GM23338 (cell line): ENCODE measurements at regions not wholly inside any gene's neighbourhood (a gene's known extent, or its start where the extent isn't known, plus 50 kb on each side); places are given as distances from the start of the nearest gene placed in this dataset.

Experiments used
- ATAC-seq: fragments of 200-7000 bp; cut with Tn5 transposase; 3 replicates; pipeline ENCODE4 v1.9.1; 2020
- DNase-seq: peaks from one replicate; pipeline ENCODE4 v3.0.0-alpha.2; 2015; ENCODE audit warnings: low spot score
- H2AFZ ChIP-seq: fragments of 200-600 bp; sonication (generic); 2 replicates; pipeline ENCODE4 v1.8.0; 2016; ENCODE audit warnings: antibody characterized with exemption, mild to moderate bottlenecking, moderate library complexity
- H3F3A ChIP-seq: fragments of 200-600 bp; sonication (generic); replicated peaks from 2 replicates; pipeline ENCODE4 v1.8.0; 2017; ENCODE audit warnings: antibody characterized with exemption, mixed run types, low read depth
- H3K27ac ChIP-seq: fragments of 200-600 bp; sonication (generic); 2 replicates; pipeline ENCODE4 v1.6.1; 2016; ENCODE audit warnings: low read depth
- H3K27me3 ChIP-seq: fragments of 200-600 bp; sonication (generic); 2 replicates; pipeline ENCODE4 v1.8.0; 2016; ENCODE audit warnings: mild to moderate bottlenecking, mixed run types, moderate library complexity; ENCODE audit not compliant: insufficient read depth
- H3K36me3 ChIP-seq: fragments of 200-600 bp; sonication (generic); 2 replicates; pipeline ENCODE4 v1.8.0; 2016; ENCODE audit warnings: mild to moderate bottlenecking; ENCODE audit not compliant: insufficient read depth
- H3K4me1 ChIP-seq: fragments of 200-600 bp; sonication (generic); 2 replicates; pipeline ENCODE4 v1.8.0; 2016; ENCODE audit warnings: mild to moderate bottlenecking, moderate library complexity; ENCODE audit not compliant: insufficient read depth
- H3K4me2 ChIP-seq: fragments of 200-600 bp; sonication (generic); 2 replicates; pipeline ENCODE4 v1.7.1; 2017; ENCODE audit warnings: mixed run types
- H3K4me3 ChIP-seq: fragments of 200-600 bp; sonication (generic); 2 replicates; pipeline ENCODE4 v1.6.1; 2016; ENCODE audit warnings: mixed run types
- H3K79me2 ChIP-seq: fragments of 200-600 bp; sonication (generic); replicated peaks from 2 replicates; pipeline ENCODE4 v1.8.0; 2017; ENCODE audit warnings: mild to moderate bottlenecking; ENCODE audit not compliant: insufficient read depth
- H3K9me2 ChIP-seq: fragments of 200-600 bp; sonication (generic); 2 replicates; pipeline ENCODE4 v1.8.0; 2017; ENCODE audit not compliant: insufficient read depth
- H4K20me1 ChIP-seq: fragments of 200-600 bp; sonication (generic); replicated peaks from 2 replicates; pipeline ENCODE4 v1.8.0; 2017; ENCODE audit warnings: mild to moderate bottlenecking; ENCODE audit not compliant: insufficient read depth
- H3K27ac Mint-ChIP-seq: 2 replicates; pipeline ENCODE4 v1.8.0; 2020; ENCODE audit warnings: inconsistent platforms, mild to moderate bottlenecking, moderate library complexity, mixed read lengths
- H3K27me3 Mint-ChIP-seq: 3 replicates; pipeline ENCODE4 v1.8.0; 2022; ENCODE audit warnings: low read depth, mild to moderate bottlenecking, moderate library complexity, mixed read lengths, inconsistent platforms; ENCODE audit not compliant: insufficient read depth, poor library complexity
- H3K36me3 Mint-ChIP-seq: 3 replicates; pipeline ENCODE4 v1.8.0; 2021; ENCODE audit warnings: low read depth, mild to moderate bottlenecking, inconsistent platforms, moderate library complexity, mixed read lengths
- H3K4me1 Mint-ChIP-seq: 3 replicates; pipeline ENCODE4 v1.8.0; 2020; ENCODE audit warnings: mild to moderate bottlenecking, inconsistent platforms, mixed read lengths
- H3K4me3 Mint-ChIP-seq: 3 replicates; pipeline ENCODE4 v1.8.0; 2021; ENCODE audit warnings: moderate library complexity, mild to moderate bottlenecking, inconsistent platforms, mixed read lengths
- H3K9me3 Mint-ChIP-seq: 3 replicates; pipeline ENCODE4 v1.8.0; 2020; ENCODE audit warnings: moderate library complexity, mild to moderate bottlenecking, inconsistent platforms, mixed read lengths
- CREB1 ChIP-seq: fragments of 250-450 bp; sonication (Bioruptor Pico); IDR thresholded peaks from 2 replicates; pipeline ENCODE4 v1.5.0; 2020; ENCODE audit warnings: low read depth, mild to moderate bottlenecking, moderate library complexity
- ETS1 ChIP-seq: IDR thresholded peaks from 2 replicates; pipeline ENCODE4 v1.6.1; 2016; ENCODE audit warnings: antibody characterized with exemption
- JUNB ChIP-seq: IDR thresholded peaks from one replicate; pipeline ENCODE4 v1.6.1; 2016; ENCODE audit warnings: antibody characterized with exemption; ENCODE audit not compliant: unreplicated experiment
- STAT1 ChIP-seq: IDR thresholded peaks from one replicate; pipeline ENCODE4 v1.6.1; 2016; ENCODE audit warnings: antibody characterized with exemption; ENCODE audit not compliant: unreplicated experiment
- ZNF114 ChIP-seq: fragments of 250-450 bp; sonication (Bioruptor Pico); IDR thresholded peaks from 2 replicates; pipeline ENCODE4 v1.5.0; 2020; ENCODE audit warnings: mild to moderate bottlenecking, moderate library complexity
- ZNF331 ChIP-seq: fragments of 250-450 bp; sonication (Bioruptor Pico); IDR thresholded peaks from 2 replicates; pipeline ENCODE4 v1.5.0; 2020; ENCODE audit warnings: low read depth, mild to moderate bottlenecking, moderate library complexity
- ZNF462 ChIP-seq: fragments of 250-450 bp; sonication (Bioruptor Pico); IDR thresholded peaks from 2 replicates; pipeline ENCODE4 v1.5.0; 2020; ENCODE audit warnings: mild to moderate bottlenecking, moderate library complexity
- TF ChIP-seq, protein P1 (sequence below): IDR thresholded peaks from one replicate; pipeline ENCODE4 v1.6.1; 2018; ENCODE audit warnings: antibody characterized with exemption; ENCODE audit not compliant: unreplicated experiment

DNA sequence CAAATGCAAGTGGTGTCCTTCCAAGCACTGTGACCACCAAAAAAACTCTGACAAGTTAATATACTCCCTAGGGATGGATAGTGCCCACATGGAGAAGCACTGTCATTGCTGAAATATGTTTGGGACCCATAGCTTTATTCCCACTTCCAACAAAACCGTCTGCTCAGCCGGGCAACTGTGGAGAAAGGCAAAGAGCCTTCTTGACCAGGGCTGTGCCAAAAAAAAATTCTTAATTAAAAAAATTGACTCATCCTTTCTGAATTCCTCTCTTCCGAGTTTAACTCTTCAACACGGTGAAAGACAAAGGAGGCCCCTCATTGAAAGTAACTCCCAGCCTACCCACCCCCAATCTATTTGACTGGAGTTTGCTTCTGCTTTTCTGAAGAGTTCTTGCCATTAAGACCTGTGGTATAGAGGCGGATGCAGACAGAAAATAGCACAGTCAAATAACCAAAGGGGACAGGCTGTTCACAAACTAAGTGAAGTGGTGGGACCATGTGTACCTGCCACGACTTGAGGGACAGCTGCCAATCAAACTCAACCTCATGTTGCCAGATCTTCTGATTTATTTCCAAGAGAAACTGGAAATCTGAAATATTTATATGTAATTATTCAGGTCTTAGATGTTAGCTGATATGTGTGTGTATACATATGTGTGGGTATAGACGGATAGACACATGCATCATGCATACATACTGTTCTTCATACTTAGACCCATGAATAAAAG is 135.4 kb upstream of the PFN2 start (continued):
- TF ChIP-seq ZNF462 (CRISPR knock-in tag) = no peak
- no peak for TF ChIP-seq ZNF331 (CRISPR knock-in tag)
- TF ChIP-seq JUNB = no peak
- TF ChIP-seq ETS1 = no peak

- Mint-ChIP-seq H3K27ac (no peak overlapping the region), H3K36me3 (no peaks in the 10 kb centered on the region), H3K4me3 (no peak overlapping the region), H3K27me3 (no peaks in the 10 kb centered on the region), H3K9me3 (peaks cover 5% of the 10 kb centered on the region; the same call in 2 of the 3 replicates), H3K4me1 (peaks cover 23% of the 10 kb centered on the region)
- H3F3A ChIP-seq = no peaks in the 10 kb centered on the region
- H2AFZ ChIP-seq = no peak overlapping the region
- H3K4me3 ChIP-seq = no peak overlapping the region
- H3K4me2 ChIP-seq = no peak overlapping the region
- H3K79me2 ChIP-seq = no peaks in the 10 kb centered on the region
- DNase-seq (no peak), ATAC-seq (no peak)
- H3K36me3 ChIP-seq = no peaks in the 10 kb centered on the region
- no peaks in the 10 kb centered on the region for H4K20me1 ChIP-seq
- H3K4me1 ChIP-seq = peaks cover 15% of the 10 kb centered on the region
- H3K27me3 ChIP-seq = no peaks in the 10 kb centered on the region
- H3K27ac ChIP-seq = no peak overlapping the region
- H3K9me2 ChIP-seq = 0 out of 2 replicates have a peak, but pooled peaks cover 3% of the 10 kb centered on the region
- TF ChIP-seq STAT1 = no peak
- TF ChIP-seq ZNF114 (CRISPR knock-in tag) = no peak
- no peak for TF ChIP-seq CREB1 (CRISPR knock-in tag)
- TF ChIP-seq, protein P1, sequence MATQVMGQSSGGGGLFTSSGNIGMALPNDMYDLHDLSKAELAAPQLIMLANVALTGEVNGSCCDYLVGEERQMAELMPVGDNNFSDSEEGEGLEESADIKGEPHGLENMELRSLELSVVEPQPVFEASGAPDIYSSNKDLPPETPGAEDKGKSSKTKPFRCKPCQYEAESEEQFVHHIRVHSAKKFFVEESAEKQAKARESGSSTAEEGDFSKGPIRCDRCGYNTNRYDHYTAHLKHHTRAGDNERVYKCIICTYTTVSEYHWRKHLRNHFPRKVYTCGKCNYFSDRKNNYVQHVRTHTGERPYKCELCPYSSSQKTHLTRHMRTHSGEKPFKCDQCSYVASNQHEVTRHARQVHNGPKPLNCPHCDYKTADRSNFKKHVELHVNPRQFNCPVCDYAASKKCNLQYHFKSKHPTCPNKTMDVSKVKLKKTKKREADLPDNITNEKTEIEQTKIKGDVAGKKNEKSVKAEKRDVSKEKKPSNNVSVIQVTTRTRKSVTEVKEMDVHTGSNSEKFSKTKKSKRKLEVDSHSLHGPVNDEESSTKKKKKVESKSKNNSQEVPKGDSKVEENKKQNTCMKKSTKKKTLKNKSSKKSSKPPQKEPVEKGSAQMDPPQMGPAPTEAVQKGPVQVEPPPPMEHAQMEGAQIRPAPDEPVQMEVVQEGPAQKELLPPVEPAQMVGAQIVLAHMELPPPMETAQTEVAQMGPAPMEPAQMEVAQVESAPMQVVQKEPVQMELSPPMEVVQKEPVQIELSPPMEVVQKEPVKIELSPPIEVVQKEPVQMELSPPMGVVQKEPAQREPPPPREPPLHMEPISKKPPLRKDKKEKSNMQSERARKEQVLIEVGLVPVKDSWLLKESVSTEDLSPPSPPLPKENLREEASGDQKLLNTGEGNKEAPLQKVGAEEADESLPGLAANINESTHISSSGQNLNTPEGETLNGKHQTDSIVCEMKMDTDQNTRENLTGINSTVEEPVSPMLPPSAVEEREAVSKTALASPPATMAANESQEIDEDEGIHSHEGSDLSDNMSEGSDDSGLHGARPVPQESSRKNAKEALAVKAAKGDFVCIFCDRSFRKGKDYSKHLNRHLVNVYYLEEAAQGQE = no peak
Measured at GRCh38 chr3:150105025-150105424, 134.3 kb upstream of the PFN2 start.
